Karpas-422 (cell line): ENCODE measurements at regions not wholly inside any gene's neighbourhood (a gene's known extent, or its start where the extent isn't known, plus 50 kb on each side); places are given as distances from the start of the nearest gene placed in this dataset.
"Not testable (repeated sequence)": the region's sequence is repeated elsewhere in the genome, so short reads cannot be mapped to it uniquely, and the experiment has no call there.

ENCODE experiments used
- DNase-seq: peaks from one replicate; pipeline ENCODE4 v3.0.0-alpha.2; 2015
- H2AFZ ChIP-seq: fragments of 200-600 bp; sonication (generic); 2 replicates; pipeline ENCODE4 v1.6.1; 2014; ENCODE audit warnings: antibody characterized with exemption, low read length, mixed read lengths
- H3K27ac ChIP-seq: fragments of 200-600 bp; sonication (generic); 2 replicates; pipeline ENCODE4 v1.5.1; 2014; ENCODE audit warnings: mild to moderate bottlenecking, low read length, moderate library complexity
- H3K27me3 ChIP-seq: fragments of 200-600 bp; sonication (generic); 2 replicates; pipeline ENCODE4 v1.6.1; 2014; ENCODE audit warnings: low read length, mixed read lengths
- H3K36me3 ChIP-seq: fragments of 200-600 bp; sonication (generic); 2 replicates; pipeline ENCODE4 v1.6.1; 2014; ENCODE audit warnings: low read length, mixed read lengths; ENCODE audit not compliant: insufficient read depth
- H3K4me1 ChIP-seq: fragments of 200-600 bp; sonication (generic); 2 replicates; pipeline ENCODE4 v1.6.1; 2014; ENCODE audit warnings: mild to moderate bottlenecking, low read length, mixed read lengths
- H3K4me2 ChIP-seq: fragments of 200-600 bp; sonication (generic); 2 replicates; pipeline ENCODE4 v1.6.1; 2014; ENCODE audit warnings: low read length, low read depth, mild to moderate bottlenecking; ENCODE audit not compliant: poor library complexity, severe bottlenecking
- H3K4me3 ChIP-seq: fragments of 200-600 bp; sonication (generic); 2 replicates; pipeline ENCODE4 v1.5.1; 2014; ENCODE audit warnings: mild to moderate bottlenecking, antibody characterized with exemption, low read length, mixed read lengths
- H3K79me2 ChIP-seq: fragments of 200-600 bp; sonication (generic); 2 replicates; pipeline ENCODE4 v1.6.1; 2014; ENCODE audit warnings: mild to moderate bottlenecking, low read length, mixed read lengths
- H3K9ac ChIP-seq: fragments of 200-600 bp; sonication (generic); 2 replicates; pipeline ENCODE4 v1.6.0; 2014; ENCODE audit warnings: low read length
- H3K9me2 ChIP-seq: fragments of 200-600 bp; sonication (generic), shearing (Covaris generic); replicated peaks from 2 replicates; pipeline ENCODE4 v1.6.0; 2014; ENCODE audit warnings: mild to moderate bottlenecking, low read length, moderate library complexity; ENCODE audit not compliant: insufficient read depth
- H3K9me3 ChIP-seq: fragments of 300-700, 200-600 bp; sonication (generic); 2 replicates; pipeline ENCODE4 v1.6.1; 2014; ENCODE audit warnings: low read length, mixed read lengths
- H4K20me1 ChIP-seq: fragments of 200-600 bp; sonication (generic); 2 replicates; pipeline ENCODE4 v1.6.1; 2014; ENCODE audit warnings: mild to moderate bottlenecking, antibody characterized with exemption, low read length, low read depth; ENCODE audit not compliant: insufficient read depth

- H3K4me3 ChIP-seq, H3K79me2 ChIP-seq, H3K9ac ChIP-seq, H3K27ac ChIP-seq, H3K9me3 ChIP-seq, H2AFZ ChIP-seq, H3K9me2 ChIP-seq, H3K36me3 ChIP-seq, H3K4me1 ChIP-seq, H4K20me1 ChIP-seq, H3K4me2 ChIP-seq, DNase-seq, H3K27me3 ChIP-seq: not testable (repeated sequence)
Measured at GRCh38 chr17:21470422-21470821, 94.3 kb downstream of the KCNJ12 start.

GRCh38 chr17:21470861-21471260 lies 94.7 kb downstream of the KCNJ12 start:
- Histone ChIP-seq H2AFZ (no peak overlapping the region), H3K27ac (no peak overlapping the region), H3K4me3 (no peak overlapping the region), H3K9ac (no peak overlapping the region), H3K9me2 (no peaks in the 10 kb centered on the region), H3K36me3 (no peaks in the 10 kb centered on the region), H4K20me1 (no peaks in the 10 kb centered on the region), H3K9me3 (no peaks in the 10 kb centered on the region), H3K4me1 (peaks cover 7% of the 10 kb centered on the region; the same call in 1 of the 2 replicates), H3K79me2 (no peaks in the 10 kb centered on the region), H3K4me2 (no peak overlapping the region), H3K27me3 (no peaks in the 10 kb centered on the region)
- no peak for DNase-seq

GRCh38 chr17:21474815-21475214 lies 98.7 kb downstream of the KCNJ12 start:
- no peaks in the 10 kb centered on the region for H3K36me3 ChIP-seq
- H3K4me2 ChIP-seq = no peak overlapping the region
- H3K4me1 ChIP-seq = no peaks in the 10 kb centered on the region
- no peaks in the 10 kb centered on the region for H3K27me3 ChIP-seq
- no peaks in the 10 kb centered on the region for H4K20me1 ChIP-seq
- H3K4me3 ChIP-seq = no peak overlapping the region
- DNase-seq = no peak
- no peaks in the 10 kb centered on the region for H3K79me2 ChIP-seq
- no peaks in the 10 kb centered on the region for H3K9me3 ChIP-seq
- H3K9ac ChIP-seq = no peak overlapping the region
- H2AFZ ChIP-seq = no peak overlapping the region
- H3K27ac ChIP-seq = no peak overlapping the region
- no peaks in the 10 kb centered on the region for H3K9me2 ChIP-seq

- H3K4me3 ChIP-seq = no peak overlapping the region
- no peaks in the 10 kb centered on the region for H3K79me2 ChIP-seq
- H3K27ac ChIP-seq = no peak overlapping the region
- H3K27me3 ChIP-seq = no peaks in the 10 kb centered on the region
- H3K9me3 ChIP-seq = no peaks in the 10 kb centered on the region
- H2AFZ ChIP-seq = no peak overlapping the region
- DNase-seq = no peak
- no peaks in the 10 kb centered on the region for H3K9me2 ChIP-seq
- no peaks in the 10 kb centered on the region for H3K36me3 ChIP-seq
- no peak overlapping the region for H3K4me2 ChIP-seq
- H4K20me1 ChIP-seq = no peaks in the 10 kb centered on the region
- H3K9ac ChIP-seq = no peak overlapping the region
- H3K4me1 ChIP-seq = no peaks in the 10 kb centered on the region
Measured at GRCh38 chr17:21475571-21475970, 99.4 kb downstream of the KCNJ12 start.

GRCh38 chr17:21476867-21477266 lies 100.7 kb downstream of the KCNJ12 start:
- H4K20me1 ChIP-seq = no peaks in the 10 kb centered on the region
- H3K9me3 ChIP-seq = no peaks in the 10 kb centered on the region
- H3K27me3 ChIP-seq = no peaks in the 10 kb centered on the region
- H3K4me1 ChIP-seq = no peaks in the 10 kb centered on the region
- no peaks in the 10 kb centered on the region for H3K79me2 ChIP-seq
- no peak for DNase-seq
- H2AFZ ChIP-seq = no peak overlapping the region
- H3K36me3 ChIP-seq = no peaks in the 10 kb centered on the region
- H3K9ac ChIP-seq = no peak overlapping the region
- no peaks in the 10 kb centered on the region for H3K9me2 ChIP-seq
- no peak overlapping the region for H3K4me2 ChIP-seq
- H3K4me3 ChIP-seq = no peak overlapping the region
- H3K27ac ChIP-seq = no peak overlapping the region

- Histone ChIP-seq H3K79me2 (no peaks in the 10 kb centered on the region), H3K9me2 (no peaks in the 10 kb centered on the region), H3K4me2 (no peak overlapping the region), H3K36me3 (no peaks in the 10 kb centered on the region), H3K27ac (no peak overlapping the region), H2AFZ (no peak overlapping the region), H3K27me3 (no peaks in the 10 kb centered on the region), H4K20me1 (no peaks in the 10 kb centered on the region), H3K9me3 (no peaks in the 10 kb centered on the region), H3K9ac (no peak overlapping the region), H3K4me3 (no peak overlapping the region), H3K4me1 (no peaks in the 10 kb centered on the region)
- DNase-seq = no peak
Measured at GRCh38 chr17:21482189-21482865, 106.2 kb downstream of the KCNJ12 start.

- not testable (repeated sequence) for H3K4me3 ChIP-seq, H3K27ac ChIP-seq, H3K79me2 ChIP-seq, H3K36me3 ChIP-seq, H3K9me2 ChIP-seq, H3K27me3 ChIP-seq, H3K4me1 ChIP-seq, H3K9me3 ChIP-seq, H3K9ac ChIP-seq, H4K20me1 ChIP-seq, H2AFZ ChIP-seq, H3K4me2 ChIP-seq, DNase-seq
Measured at GRCh38 chr17:21488043-21488442, 111.9 kb downstream of the KCNJ12 start.

GRCh38 chr17:21493993-21494392 lies 117.8 kb downstream of the KCNJ12 start:
- DNase-seq = no peak
- no peaks in the 10 kb centered on the region for H3K27me3 ChIP-seq
- H2AFZ ChIP-seq = no peak overlapping the region

More at GRCh38 chr17:21493993-21494392, 117.8 kb downstream of the KCNJ12 start:
- Histone ChIP-seq H3K9me3 (no peaks in the 10 kb centered on the region), H3K4me1 (peaks cover 4% of the 10 kb centered on the region; the same call in 1 of the 2 replicates), H3K79me2 (no peaks in the 10 kb centered on the region), H3K9me2 (no peaks in the 10 kb centered on the region), H4K20me1 (no peaks in the 10 kb centered on the region), H3K27ac (no peak overlapping the region), H3K4me3 (no peak overlapping the region), H3K36me3 (no peaks in the 10 kb centered on the region), H3K9ac (no peak overlapping the region), H3K4me2 (no peak overlapping the region)
